K562 (cell line): ENCODE measurements at regions not wholly inside any gene's neighbourhood (a gene's known extent, or its start where the extent isn't known, plus 50 kb on each side); places are given as distances from the start of the nearest gene placed in this dataset.

ENCODE experiments used
- CREB1 ChIP-seq, 2 experiments: sonication (generic) in 1 of 2; formaldehyde crosslinking in 1 of 2; IDR thresholded peaks; 2 replicates each; pipeline versions ENCODE4 v1.6.1 to v1.8.0; 2012 to 2022; ENCODE audit warnings: inconsistent platforms in 1 of 2, mild to moderate bottlenecking in 1 of 2, missing genetic modification reagents in 1 of 2, moderate library complexity in 1 of 2
- KLF1 ChIP-seq: fragments of 450-650 bp; IDR thresholded peaks from 2 replicates; pipeline ENCODE4 v1.6.1; 2016; ENCODE audit warnings: missing genetic modification characterization, missing compliant biosample characterization
- ZNF830 ChIP-seq: fragments of 250-450 bp; sonication (Bioruptor Pico); IDR thresholded peaks from 2 replicates; pipeline ENCODE4 v1.5.0; 2021; ENCODE audit warnings: mild to moderate bottlenecking
- TF ChIP-seq, protein P1 (sequence below): sonication (generic); formaldehyde crosslinking; IDR thresholded peaks from 2 replicates; pipeline ENCODE4 v1.8.1; 2022; ENCODE audit warnings: missing genetic modification reagents
- TF ChIP-seq, protein P2 (sequence below), 3 experiments: IDR thresholded peaks in 2 of 3; conservative IDR thresholded peaks in 1 of 3; 2 replicates each; pipeline ENCODE4 v1.5.1; 2011 to 2012; ENCODE audit warnings: low read length in 3 of 3, mild to moderate bottlenecking in 3 of 3, control low read depth in 2 of 3, improper control_type of control experiment in 1 of 3, inconsistent platforms in 1 of 3, low read depth in 1 of 3, mixed read lengths in 1 of 3, moderate library complexity in 1 of 3; ENCODE audit not compliant: insufficient read depth in 2 of 3

DNA sequence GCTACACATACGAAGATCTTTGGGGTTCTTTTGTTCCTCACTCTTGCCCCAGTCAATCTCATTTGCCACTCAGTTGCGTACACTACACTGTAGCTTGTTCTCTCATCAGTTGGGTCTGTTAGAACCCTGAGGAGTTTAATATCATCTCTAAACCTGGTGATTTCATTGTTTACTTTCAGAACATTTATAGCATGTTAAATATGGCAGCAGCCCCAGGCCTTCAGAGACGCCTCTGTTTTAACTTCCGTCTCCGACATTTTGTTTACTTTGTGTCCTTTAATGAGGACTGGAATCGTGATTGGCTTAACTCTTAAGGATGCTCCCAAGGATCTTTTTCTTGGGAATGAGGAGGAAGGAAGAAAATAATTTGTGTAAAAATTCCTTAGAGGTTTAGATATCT, 510.1 kb downstream of the NR2F1-AS1 start:
- TF ChIP-seq CREB1 (IDR thresholded peaks at IDR 0.05) (no peak), CREB1 (CRISPR knock-in tag; IDR thresholded peaks at IDR 0.05) (no peak), KLF1 (no peak), ZNF830 (no peak)
- TF ChIP-seq, protein P1, sequence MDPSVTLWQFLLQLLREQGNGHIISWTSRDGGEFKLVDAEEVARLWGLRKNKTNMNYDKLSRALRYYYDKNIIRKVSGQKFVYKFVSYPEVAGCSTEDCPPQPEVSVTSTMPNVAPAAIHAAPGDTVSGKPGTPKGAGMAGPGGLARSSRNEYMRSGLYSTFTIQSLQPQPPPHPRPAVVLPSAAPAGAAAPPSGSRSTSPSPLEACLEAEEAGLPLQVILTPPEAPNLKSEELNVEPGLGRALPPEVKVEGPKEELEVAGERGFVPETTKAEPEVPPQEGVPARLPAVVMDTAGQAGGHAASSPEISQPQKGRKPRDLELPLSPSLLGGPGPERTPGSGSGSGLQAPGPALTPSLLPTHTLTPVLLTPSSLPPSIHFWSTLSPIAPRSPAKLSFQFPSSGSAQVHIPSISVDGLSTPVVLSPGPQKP (CRISPR knock-in tag): no peak
- TF ChIP-seq, protein P2, sequence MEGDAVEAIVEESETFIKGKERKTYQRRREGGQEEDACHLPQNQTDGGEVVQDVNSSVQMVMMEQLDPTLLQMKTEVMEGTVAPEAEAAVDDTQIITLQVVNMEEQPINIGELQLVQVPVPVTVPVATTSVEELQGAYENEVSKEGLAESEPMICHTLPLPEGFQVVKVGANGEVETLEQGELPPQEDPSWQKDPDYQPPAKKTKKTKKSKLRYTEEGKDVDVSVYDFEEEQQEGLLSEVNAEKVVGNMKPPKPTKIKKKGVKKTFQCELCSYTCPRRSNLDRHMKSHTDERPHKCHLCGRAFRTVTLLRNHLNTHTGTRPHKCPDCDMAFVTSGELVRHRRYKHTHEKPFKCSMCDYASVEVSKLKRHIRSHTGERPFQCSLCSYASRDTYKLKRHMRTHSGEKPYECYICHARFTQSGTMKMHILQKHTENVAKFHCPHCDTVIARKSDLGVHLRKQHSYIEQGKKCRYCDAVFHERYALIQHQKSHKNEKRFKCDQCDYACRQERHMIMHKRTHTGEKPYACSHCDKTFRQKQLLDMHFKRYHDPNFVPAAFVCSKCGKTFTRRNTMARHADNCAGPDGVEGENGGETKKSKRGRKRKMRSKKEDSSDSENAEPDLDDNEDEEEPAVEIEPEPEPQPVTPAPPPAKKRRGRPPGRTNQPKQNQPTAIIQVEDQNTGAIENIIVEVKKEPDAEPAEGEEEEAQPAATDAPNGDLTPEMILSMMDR (IDR thresholded peaks at IDR 0.05 in 2 of 3, conservative IDR thresholded peaks at IDR 0.05 in 1 of 3; ENCODE audit: insufficient read depth in 2 of 3, low read depth in 1 of 3, low read length in 3 of 3): no peak
